ENCODE measurements at regions not wholly inside any gene's neighbourhood (a gene's known extent, or its start where the extent isn't known, plus 50 kb on each side); places are given as distances from the start of the nearest gene placed in this dataset.

GRCh38 chr2:47298771-47299170 lies 70.3 kb upstream of the EPCAM start:
- TF ChIP-seq, protein P1, sequence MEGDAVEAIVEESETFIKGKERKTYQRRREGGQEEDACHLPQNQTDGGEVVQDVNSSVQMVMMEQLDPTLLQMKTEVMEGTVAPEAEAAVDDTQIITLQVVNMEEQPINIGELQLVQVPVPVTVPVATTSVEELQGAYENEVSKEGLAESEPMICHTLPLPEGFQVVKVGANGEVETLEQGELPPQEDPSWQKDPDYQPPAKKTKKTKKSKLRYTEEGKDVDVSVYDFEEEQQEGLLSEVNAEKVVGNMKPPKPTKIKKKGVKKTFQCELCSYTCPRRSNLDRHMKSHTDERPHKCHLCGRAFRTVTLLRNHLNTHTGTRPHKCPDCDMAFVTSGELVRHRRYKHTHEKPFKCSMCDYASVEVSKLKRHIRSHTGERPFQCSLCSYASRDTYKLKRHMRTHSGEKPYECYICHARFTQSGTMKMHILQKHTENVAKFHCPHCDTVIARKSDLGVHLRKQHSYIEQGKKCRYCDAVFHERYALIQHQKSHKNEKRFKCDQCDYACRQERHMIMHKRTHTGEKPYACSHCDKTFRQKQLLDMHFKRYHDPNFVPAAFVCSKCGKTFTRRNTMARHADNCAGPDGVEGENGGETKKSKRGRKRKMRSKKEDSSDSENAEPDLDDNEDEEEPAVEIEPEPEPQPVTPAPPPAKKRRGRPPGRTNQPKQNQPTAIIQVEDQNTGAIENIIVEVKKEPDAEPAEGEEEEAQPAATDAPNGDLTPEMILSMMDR (IDR thresholded peaks at IDR 0.05) = no peak
- TF ChIP-seq POLR2A (IDR thresholded peaks at IDR 0.05) = no peak

All from right lobe of liver (tissue), 4 donors.